GM18526 (cell line): ENCODE measurements at regions not wholly inside any gene's neighbourhood (a gene's known extent, or its start where the extent isn't known, plus 50 kb on each side); places are given as distances from the start of the nearest gene placed in this dataset.
A peak's percentile ranks its signal among the peaks of the same experiment; 100 is the strongest.

Experiments used
- POLR2A ChIP-seq: IDR thresholded peaks from 3 replicates; pipeline ENCODE4 v1.6.1; 2011; ENCODE audit not compliant: insufficient read length; ENCODE audit errors: extremely low read depth

- no peak for TF ChIP-seq POLR2A
Measured at GRCh38 chr16:85998868-85999729, 100.1 kb downstream of the IRF8 start.

GRCh38 chr16:85999778-86000177, 100.8 kb downstream of the IRF8 start:
- TF ChIP-seq POLR2A: no peak

- TF ChIP-seq POLR2A: peak; percentile 33
Measured at GRCh38 chr16:86002178-86002900, 103.4 kb downstream of the IRF8 start.

- TF ChIP-seq POLR2A: no peak
Measured at GRCh38 chr16:86007524-86007923, 108.6 kb downstream of the IRF8 start.

- TF ChIP-seq POLR2A: no peak
Measured at GRCh38 chr16:86010680-86011141, 111.7 kb downstream of the IRF8 start.

- TF ChIP-seq POLR2A: no peak
Measured at GRCh38 chr16:86011532-86011931, 112.6 kb downstream of the IRF8 start.

- TF ChIP-seq POLR2A: no peak
Measured at GRCh38 chr16:86012221-86012620, 113.3 kb downstream of the IRF8 start.

GRCh38 chr16:86013867-86014266, 114.9 kb downstream of the IRF8 start:
- TF ChIP-seq POLR2A: no peak

- TF ChIP-seq POLR2A: no peak
Measured at GRCh38 chr16:86015606-86016005, 116.6 kb downstream of the IRF8 start.

- TF ChIP-seq POLR2A: no peak
Measured at GRCh38 chr16:86016201-86016965, 117.4 kb downstream of the IRF8 start.

- no peak for TF ChIP-seq POLR2A
Measured at GRCh38 chr16:86018071-86018470, 119.1 kb downstream of the IRF8 start.

- TF ChIP-seq POLR2A: no peak
Measured at GRCh38 chr16:86018487-86018886, 119.5 kb downstream of the IRF8 start.

GRCh38 chr16:86018941-86019340, 120.0 kb downstream of the IRF8 start:
- no peak for TF ChIP-seq POLR2A

GRCh38 chr16:86019446-86020047, 120.6 kb downstream of the IRF8 start:
- TF ChIP-seq POLR2A: no peak

GRCh38 chr16:86020971-86021370, 122.0 kb downstream of the IRF8 start:
- no peak for TF ChIP-seq POLR2A

- TF ChIP-seq POLR2A: no peak
Measured at GRCh38 chr16:86022381-86022960, 123.5 kb downstream of the IRF8 start.
